ENCODE measurements at regions not wholly inside any gene's neighbourhood (a gene's known extent, or its start where the extent isn't known, plus 50 kb on each side); places are given as distances from the start of the nearest gene placed in this dataset.

GRCh38 chr14:97367278-97367677 is 570.1 kb downstream of the VRK1 start:
- no peak for DNase-seq

GRCh38 chr14:97368049-97368448 is 570.9 kb downstream of the VRK1 start:
- DNase-seq: no peak

GRCh38 chr14:97368900-97369564 is 571.9 kb downstream of the VRK1 start:
- DNase-seq: no peak

- no peak for DNase-seq
Measured at GRCh38 chr14:97369901-97370300, 572.7 kb downstream of the VRK1 start.

GRCh38 chr14:97376310-97376709 is 579.1 kb downstream of the VRK1 start:
- no peak for DNase-seq

GRCh38 chr14:97377550-97377949 is 580.4 kb downstream of the VRK1 start:
- no peak for DNase-seq

- DNase-seq: no peak
Measured at GRCh38 chr14:97379091-97379531, 581.9 kb downstream of the VRK1 start.

GRCh38 chr14:97380539-97380941 is 583.4 kb downstream of the VRK1 start:
- DNase-seq: no peak

GRCh38 chr14:97381309-97381708 is 584.1 kb downstream of the VRK1 start:
- no peak for DNase-seq

GRCh38 chr14:97382616-97383226 is 585.5 kb downstream of the VRK1 start:
- no peak for DNase-seq

- DNase-seq: no peak
Measured at GRCh38 chr14:97385727-97386126, 588.5 kb downstream of the VRK1 start.

GRCh38 chr14:97387252-97387874 is 590.2 kb downstream of the VRK1 start:
- DNase-seq: no peak

- DNase-seq: no peak
Measured at GRCh38 chr14:97388408-97388807, 591.2 kb downstream of the VRK1 start.

GRCh38 chr14:97390096-97390724 is 593.0 kb downstream of the VRK1 start:
- no peak for DNase-seq

- no peak for DNase-seq
Measured at GRCh38 chr14:97393244-97393643, 596.1 kb downstream of the VRK1 start.

GRCh38 chr14:97395068-97395467 is 597.9 kb downstream of the VRK1 start:
- DNase-seq: no peak

- no peak for DNase-seq
Measured at GRCh38 chr14:97401714-97402113, 604.5 kb downstream of the VRK1 start.

GRCh38 chr14:97402279-97402678 is 605.1 kb downstream of the VRK1 start:
- no peak for DNase-seq

GRCh38 chr14:97407701-97408407 is 610.7 kb downstream of the VRK1 start:
- DNase-seq: no peak

- no peak for DNase-seq
Measured at GRCh38 chr14:97408503-97408902, 611.3 kb downstream of the VRK1 start.

GRCh38 chr14:97408937-97409815 is 612.0 kb downstream of the VRK1 start:
- no peak for DNase-seq

Data from fibroblast of upper back skin (primary cell).